ENCODE measurements at regions not wholly inside any gene's neighbourhood (a gene's known extent, or its start where the extent isn't known, plus 50 kb on each side); places are given as distances from the start of the nearest gene placed in this dataset.
"Not testable (repeated sequence)": the region's sequence is repeated elsewhere in the genome, so short reads cannot be mapped to it uniquely, and the experiment has no call there.

DNA sequence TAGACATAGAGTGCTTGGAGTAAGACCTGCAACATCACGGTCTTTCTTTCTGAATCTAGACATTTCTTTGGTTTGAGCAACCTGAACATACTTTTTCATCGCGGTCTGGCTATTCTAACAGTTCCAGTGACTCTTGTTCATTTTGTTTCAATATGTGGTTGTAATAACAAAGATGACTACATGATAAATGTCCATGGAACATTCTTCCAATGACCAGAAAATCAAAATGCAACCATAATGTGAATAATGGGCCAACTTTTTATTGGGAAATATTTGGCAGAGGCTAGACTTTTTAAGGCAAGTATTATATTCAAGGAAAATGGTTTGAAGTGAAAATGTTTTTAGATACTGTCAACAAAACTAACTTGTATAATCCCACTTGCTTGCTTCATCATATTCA lies 282.5 kb downstream of the INHBA start:
- ATAC-seq = no peak

DNA sequence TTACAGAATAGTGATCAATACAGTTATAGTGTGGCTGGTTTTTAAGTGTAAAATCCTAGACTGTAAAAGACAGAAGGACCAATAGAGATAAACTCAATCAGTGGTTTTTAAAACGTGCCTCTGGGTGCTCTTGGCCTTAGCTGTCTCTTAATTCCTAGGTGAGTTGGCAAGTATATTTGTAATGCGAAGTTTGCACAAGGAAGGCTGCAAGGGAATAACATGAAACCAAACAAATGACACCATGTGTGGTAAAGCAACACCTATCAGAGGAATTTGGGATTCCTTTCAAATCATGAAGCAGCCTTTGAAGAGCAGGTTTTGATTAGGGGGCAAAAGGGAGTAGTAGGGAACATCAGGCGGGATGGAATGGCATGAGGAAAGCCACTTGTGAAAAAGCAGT lies 284.6 kb downstream of the INHBA start:
- ATAC-seq = no peak

DNA sequence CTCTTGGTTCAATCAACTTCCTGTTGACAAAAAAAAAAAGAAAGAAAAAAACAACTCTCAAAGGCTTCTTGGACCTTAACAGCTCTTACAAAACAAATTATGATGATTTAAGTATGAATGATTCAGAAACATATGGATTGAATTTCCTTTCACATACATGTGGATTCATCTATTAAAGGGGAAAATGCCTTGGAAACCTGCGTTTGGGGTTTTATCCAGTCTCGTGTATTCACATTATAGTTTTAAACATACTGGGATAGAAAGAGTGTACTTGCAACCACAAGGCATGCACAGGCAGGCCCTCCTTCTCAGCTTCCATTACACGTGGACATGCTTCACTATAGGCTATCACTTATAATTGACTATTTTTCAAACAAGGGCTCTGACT lies 286.7 kb downstream of the INHBA start:
- no peak for ATAC-seq

DNA sequence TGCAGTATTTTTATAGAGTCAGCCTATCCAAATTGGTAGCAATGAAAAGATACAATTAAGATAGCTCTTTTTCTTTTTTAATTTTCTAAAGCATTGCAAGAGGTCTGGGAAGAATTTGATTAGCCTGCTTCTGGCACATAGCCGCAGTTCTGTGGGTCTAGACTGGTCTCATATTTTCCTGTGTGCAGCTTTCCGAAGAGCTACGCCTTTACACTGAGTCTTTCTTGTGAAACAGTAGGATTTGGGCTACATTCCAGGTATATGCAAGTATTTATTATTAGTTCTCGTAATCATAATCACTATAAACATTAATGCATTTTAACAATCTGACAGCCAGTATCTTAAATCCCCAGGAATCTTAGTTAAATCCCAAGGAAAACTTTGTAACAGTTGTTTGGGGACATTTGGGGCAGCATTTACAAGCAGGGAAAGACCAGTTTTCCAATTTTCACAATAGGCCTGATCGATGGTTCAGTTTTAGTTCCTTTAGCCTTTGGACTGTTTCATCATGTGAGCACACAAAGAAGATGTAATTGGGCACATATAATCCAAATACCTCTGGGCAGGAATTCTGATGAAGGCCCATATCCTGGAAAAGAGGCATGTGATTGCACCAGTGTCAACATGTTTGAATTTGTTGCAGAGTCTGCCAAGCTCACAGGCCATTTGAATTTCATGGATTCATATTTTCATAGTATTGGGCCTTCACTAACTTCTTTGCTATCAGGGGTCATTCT lies 287.3 kb downstream of the INHBA start:
- ATAC-seq = no peak

DNA sequence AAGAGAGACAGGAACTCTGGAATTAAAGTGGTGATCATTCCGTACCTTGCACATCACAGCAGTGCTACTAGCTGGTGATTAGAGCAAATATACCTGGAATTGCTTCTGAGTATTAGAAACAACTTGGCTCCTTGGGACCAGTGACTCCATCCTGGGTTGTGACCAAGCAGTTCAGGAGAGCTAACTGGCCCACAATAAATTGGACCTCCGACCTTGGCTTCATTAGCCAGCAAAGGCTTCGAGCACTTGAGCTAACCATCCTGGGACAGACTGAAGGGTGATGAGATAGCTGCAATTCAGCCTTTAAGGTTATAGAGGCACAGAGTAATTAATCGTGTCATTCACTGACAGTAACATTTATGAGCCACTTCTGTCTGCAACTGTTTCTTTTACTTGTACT lies 287.8 kb downstream of the INHBA start:
- ATAC-seq = no peak

DNA sequence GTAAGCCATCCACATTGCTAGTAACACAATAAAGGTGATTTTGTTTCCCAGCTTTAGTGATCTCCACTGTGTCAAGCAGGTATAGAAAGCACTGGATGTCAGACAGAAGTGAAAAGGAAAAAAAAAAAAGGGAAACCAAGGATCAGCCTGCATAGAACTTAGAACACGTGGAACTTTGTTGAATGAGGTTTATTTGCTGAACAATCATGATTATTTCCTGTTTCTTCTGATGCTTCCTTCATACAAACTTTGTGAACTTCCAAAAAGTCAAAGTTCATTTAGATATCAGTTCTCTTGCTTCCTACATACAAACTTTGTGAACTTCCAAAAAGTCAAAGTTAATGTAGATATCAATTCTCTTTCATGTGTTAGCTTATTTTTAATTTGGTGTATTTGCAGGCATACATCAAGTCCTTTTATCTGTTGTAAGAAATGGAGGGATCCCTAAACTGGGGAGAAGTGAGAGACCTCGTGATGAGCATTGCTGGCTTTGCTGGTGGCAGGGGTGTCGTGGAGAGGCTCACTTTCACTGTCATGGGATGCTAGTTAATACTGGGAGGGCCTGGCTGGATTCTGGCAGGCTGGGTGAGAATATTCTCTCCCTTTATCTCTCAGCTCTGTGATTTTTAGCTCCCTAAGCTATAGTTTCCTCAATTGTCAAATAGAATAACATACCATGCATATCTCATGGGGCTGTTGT lies 298.4 kb downstream of the INHBA start:
- no peak for ATAC-seq

DNA sequence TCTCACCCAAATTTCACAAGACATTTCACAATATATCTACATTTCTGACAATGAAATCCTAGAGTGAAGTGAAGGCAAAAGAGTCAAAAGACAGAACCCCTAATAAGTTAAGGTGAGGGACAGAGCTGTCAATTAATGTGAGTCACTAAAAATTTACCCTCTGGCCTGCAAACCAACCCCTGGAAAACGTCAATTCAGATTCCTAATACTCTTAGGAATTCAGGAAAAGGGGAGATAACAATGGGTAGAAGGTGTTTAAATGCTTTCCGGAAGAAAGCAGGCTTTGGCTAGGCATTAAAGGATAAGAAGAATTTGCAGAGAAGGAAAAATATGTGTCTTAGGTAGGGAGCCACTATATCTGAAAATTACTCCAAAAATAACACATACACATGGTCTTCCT lies 299.6 kb downstream of the INHBA start:
- ATAC-seq = no peak

DNA sequence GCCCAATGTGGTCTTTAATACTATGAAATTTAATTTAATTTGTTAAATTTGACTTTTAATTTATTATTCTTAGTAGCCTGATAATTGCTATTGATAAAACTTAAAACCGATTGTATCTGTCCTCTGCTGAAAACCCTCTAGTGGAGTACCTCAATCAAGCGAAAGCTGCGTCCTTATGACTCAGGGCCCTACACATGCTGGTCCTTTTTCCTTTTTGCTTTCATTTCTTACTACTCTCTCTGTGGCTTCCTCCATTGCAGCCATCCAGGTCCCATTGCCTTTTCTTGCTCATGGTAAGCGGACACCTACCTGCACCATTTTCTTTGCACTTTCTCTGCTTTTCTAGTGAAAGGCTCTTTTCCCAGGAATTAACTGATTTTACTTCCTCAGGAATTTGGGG lies 301.1 kb downstream of the INHBA start:
- no peak for ATAC-seq

DNA sequence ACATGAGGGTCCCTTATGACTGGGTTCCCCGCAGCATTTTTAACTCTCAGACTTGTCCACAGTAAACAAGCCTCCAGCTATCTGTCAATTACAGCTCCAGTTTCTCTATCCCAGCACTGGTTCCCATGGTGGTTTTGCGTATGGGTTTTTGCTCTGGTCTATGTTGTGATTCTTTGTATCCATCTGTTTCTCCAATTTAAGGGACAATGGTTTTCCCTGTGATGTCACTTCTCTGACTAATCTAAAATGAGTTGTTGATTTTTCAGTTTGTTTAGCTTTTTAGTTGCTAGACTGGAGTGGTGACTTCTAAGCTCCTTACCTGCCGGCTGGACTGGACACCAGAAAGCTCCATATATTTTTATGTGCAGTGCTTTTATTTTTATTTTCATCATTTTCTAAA lies 303.7 kb downstream of the INHBA start:
- no peak for ATAC-seq

DNA sequence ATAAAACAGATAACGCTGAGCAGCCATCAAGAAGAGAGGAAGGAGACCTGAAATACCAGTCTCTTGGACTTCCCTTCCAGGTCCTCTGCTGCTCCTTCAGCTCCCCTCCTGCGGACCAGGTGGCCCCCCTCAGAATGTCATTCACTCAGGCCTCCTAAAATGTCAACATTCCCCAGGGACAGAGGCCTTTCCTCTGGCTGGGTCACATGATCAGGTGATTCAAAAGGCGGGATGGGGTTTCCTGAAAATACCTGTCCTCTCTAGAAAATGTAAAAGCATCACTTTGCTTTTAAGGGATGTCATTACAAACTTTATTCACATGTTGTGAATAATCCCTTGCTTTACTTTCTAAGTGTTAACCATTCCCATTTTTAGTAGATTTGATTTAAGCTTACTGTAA lies 311.1 kb downstream of the INHBA start:
- no peak for ATAC-seq

DNA sequence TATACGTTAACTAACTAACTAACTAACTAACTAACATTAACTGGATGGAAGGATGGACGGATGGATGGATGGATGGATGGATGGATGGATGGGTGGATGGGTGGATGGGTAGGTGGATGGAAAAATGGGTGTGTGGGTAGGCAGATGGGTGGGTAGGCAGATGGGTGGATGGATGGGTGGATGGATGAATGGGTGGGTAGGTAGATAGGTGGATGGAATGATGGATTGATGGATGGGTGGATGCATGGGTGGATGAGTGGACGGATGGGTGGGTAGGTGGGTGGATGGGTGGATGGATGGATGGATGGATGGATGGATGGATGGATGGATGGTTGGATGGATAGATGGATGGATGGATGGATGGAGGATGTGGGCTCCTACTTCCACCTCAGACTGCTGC lies 314.0 kb downstream of the INHBA start:
- ATAC-seq = not testable (repeated sequence)

DNA sequence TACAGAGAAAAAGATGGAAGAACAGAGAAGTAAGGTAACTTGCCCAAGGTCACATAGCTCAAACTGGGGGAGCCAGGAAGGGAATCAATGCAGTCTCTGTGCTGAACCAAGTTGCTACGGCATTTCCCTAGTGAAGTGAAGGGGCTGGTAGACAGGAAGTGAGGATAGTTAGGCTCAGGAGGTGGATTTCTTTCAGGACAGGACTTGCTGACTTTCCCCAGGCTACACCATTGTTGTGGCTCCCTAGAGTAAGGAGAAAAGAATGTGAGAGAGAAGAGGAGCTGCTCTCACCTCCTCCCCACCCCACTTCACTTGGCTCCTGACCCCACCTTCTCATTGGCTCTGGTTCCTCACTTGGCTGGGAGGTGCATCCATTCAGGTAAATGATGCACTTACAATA lies 316.9 kb downstream of the INHBA start:
- no peak for ATAC-seq

DNA sequence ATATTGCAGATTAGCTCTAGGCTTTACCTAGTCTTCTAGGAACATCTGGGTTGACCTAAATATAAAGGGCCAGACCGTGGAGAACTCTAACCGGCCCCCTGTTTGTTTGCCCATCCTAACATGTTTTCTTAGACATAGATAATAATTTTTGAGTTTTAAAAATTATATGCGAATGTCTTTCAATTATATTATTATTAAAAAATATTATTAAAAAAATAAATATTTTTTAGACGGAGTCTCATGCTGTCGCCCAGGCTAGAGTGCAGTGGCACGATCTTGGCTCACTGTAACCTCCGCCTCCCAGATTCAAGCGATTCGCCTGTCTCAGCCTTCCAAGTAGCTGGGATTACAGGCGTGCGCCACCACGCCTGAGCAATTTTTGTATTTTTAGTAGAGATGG lies 318.5 kb downstream of the INHBA start:
- ATAC-seq = no peak

DNA sequence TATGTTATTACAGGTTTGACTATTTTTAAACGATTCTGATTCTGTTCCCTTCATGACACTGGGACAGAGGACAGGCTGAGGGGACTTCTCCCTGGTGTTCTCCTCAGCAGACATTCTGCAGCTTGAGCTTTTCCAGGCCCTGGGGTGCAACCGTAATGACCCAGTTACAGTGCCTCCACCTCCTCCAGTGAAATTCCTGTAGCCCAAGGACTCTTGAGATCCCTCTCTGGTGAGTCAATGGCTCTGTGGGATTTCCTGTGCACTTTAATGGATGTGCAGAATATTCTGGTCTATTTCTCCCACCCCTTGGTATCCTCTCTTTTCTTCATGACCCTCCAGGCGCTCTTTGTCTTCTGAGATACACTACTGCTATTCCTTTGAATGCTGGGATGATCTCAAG lies 319.3 kb downstream of the INHBA start:
- no peak for ATAC-seq

DNA sequence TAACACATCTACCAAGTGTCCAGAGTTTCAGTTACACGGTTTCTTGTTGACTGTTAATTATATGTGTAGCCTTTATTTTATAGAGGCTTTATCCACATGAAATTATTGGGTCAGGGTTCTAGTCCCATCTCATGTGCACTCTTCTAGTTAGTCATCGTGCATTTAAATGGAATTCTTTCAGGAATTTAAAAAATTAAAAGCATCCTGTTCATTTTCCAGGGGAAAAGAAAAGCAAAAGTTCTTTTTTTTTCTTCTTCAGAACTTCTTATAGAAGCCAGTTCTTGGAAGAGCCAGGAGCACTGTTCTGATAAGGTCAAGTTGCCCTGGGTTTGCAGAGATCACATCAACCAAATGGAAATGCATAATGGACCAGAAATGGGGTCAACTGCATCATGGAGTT lies 324.7 kb downstream of the INHBA start:
- no peak for ATAC-seq

DNA sequence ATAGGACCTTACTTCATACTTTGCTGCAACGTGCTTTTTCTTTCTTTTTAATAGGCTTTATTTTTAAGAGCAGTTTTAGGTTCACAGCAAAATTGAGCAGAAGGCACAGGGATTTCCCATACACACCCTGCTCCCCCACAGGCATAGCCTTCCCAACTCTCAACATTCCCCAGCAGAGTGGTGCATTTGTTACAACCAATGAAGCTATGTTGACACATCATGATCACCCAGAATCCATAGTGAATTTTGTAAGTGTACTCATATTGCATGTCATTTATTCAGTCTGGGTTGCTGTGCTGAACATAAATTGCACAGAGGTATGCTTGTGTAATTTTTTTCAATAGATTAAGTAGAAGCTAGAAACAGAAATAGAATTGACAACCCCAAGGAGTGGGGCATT lies 327.3 kb downstream of the INHBA start:
- no peak for ATAC-seq

DNA sequence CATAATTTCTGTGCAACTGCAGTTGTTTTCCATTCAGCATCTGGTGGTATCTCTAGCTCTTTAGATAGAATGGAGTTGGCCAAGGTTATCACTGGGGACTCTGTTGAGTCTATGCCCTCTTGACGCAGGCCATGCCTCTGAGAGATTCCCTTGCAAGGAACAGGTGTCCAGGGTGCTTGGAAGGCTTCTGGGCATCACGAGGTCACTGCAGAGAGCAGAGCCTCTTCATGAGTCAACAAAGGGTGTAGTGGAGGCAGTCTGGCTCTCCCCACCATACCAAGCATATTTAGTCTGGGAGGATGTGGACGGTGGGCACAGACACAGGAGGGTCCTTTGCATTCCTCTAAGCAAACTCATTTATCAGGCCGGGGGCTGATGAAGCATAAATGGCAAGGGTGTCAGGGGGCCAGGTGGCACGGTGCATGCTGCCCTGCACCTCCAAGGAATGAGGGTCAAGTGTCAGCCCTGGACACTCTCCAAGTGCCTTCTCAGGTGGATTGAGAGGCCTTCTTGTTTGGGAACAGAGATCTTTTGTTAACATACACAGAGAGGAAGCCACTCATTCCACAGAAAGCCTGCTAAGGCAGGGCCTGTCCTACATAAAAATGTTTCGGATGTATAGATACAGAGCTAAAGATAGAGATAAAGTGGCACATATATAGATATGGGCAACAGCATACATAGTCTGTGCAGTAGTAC lies 328.6 kb downstream of the INHBA start:
- no peak for ATAC-seq

DNA sequence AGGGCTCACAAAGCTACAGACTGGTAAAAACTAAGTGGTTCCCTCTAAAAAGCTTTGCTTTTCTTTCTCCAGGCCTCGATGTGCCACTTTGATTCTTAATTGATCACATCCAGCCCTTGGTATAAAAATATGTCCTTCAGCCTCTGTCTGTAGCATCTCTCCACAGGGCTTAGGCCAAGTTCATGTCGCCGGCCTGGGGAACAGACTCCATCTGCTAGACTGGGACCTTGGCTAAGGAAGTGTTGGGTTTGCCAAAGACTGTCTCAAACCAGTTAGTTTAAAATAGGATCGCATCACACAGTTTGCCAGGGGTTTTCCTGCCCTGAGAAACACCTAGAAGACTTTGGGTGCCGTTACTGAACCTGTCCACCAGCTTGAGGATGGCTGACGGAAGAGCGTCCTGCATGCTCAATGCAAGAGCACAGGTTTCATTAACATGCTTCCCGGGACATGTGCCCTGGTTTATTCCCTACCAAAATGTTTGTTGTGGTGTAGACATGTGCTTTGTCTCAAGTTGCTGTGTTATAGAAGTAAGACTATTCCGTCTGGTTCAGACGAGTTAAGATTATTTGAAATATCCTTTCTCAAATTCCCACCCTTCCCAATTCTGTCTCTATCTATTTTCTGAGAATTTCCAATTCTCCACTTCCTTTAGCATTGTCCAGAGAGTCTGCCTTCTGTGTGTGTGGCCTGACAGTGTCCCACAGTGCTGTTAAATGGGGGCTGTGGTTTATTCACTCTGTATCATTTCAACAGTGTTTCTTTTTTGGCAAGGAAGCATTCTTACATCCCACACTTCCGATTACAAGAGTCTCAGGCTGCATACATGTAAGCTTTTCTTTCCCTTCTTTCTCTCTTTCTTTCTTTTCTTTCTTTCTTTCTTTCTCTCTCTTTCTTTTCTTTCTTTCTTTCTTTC lies 334.7 kb downstream of the INHBA start:
- no peak for ATAC-seq

DNA sequence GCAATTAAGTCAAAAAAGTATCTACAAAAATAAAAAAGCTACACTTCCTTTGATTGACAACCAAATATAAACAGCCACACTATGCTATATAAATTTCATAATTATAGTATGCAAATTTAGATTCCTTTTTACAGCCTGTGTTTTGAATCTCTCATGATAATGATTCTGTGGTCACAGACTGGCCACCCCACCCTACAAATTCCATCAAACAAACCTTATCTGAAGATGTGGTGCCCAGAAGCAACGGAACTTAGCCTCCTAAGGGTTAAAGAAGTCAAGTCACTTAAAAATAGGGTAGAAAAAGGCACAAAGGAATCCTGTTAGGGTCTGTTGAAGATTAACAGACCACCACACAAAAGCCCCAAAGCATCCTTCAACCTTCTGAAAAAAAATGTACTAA lies 351.8 kb downstream of the INHBA start:
- no peak for ATAC-seq

DNA sequence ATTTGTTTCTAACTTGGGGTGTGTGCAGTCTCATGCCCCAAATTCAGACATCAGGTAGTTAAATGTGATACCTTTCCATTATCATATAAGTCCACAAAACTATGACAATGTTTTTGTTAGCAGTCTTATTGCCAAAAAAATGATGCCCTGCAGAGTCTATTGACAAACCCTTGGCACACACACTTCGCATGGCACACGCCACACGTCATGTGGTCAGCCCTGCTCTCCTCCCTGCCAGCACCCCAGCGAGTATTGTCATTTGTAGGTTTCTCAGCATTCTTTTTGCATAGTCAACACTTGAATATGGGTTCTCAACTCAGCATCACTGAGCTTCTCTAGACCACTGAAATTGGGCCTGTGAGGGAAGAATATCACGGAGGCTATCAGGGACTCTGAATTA lies 356.0 kb downstream of the INHBA start:
- no peak for ATAC-seq

DNA sequence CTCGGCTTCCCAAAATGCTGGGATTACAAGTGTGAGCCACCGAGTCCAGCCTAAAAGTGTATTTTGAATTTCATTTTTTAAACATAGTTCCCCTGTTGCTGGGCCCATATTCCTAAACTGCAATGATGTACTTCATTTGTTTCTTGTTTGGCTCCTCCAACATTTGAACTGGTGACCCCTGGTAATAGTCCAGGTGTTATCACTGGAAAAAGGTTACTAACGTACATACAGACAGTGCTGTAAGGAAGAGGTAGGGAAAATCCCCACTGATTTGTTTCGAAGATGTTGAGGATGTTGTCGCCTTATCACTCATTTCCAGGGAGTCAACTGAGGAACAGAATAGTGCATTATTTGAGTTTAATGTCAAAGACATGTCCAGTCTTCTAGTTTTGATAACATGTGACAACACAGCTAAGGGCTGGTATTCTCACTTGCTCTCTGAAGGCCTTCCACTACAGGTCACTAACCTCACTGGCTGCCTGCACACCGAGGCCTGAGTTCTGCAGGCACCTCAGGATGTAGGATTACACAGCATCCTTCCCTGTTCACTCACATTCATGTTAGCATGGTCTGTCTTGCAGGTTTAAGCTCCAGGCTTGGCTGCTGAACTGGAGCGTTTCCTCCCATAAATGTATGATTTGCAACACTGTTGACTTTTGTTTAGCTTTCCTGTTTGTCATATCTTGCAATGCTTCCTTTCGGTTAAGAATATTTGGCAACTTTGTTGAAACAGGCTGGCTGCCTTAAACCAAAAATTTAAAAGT lies 362.8 kb downstream of the INHBA start:
- no peak for ATAC-seq

DNA sequence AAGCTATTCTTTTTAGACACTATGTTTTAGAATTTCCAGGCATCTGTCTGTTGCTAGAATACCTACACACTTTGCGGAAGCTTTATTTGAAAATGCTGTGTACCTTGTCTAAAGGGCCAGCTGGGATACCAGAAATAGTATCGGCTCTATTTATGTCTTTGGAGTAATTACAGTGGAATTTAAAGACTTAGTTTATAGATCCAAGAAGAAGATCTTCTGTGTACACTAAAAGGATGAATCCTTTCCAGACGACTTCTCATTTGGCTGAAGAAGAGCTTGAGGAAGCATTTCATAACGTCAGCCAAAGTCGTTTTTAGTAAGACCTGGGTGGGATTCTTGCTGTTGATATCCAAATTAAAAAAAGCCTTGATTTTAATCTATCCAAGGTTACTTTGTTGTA lies 365.9 kb downstream of the INHBA start:
- ATAC-seq = no peak

Measured in activated CD4-positive, CD25-positive, alpha-beta regulatory T cell treated with anti-CD3 and anti-CD28 coated beads, Interleukin-2, amount 50 U/mL, for 24 hours (primary cell).